HG03025 (cell line): ENCODE measurements at regions not wholly inside any gene's neighbourhood (a gene's known extent, or its start where the extent isn't known, plus 50 kb on each side); places are given as distances from the start of the nearest gene placed in this dataset.

Experiments used
- ATAC-seq: cut with Tn5 transposase; IDR thresholded peaks from one replicate; pipeline ENCODE4 v1.9.1; 2021; ENCODE audit warnings: mild to moderate bottlenecking, moderate library complexity; ENCODE audit not compliant: unreplicated experiment, low FRiP score

DNA sequence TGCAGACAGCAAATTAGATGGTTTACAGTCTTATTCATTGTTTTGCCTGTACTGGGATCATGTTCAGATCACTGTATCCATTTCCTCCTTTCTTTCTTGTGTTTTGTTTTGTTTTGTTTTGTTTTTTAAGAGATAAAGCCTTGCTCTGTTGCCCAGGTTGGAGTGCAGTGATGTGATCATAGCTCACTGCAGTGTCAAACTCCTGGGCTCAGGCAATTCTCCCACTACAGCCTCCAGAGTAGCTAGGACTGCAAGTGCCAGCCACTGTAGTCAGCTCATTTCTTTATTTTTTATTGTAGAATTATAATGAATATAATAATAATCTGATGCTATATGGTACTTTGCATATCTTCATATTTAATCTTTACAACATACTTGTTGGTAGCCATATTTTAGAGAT is 403.7 kb upstream of the B3GALT2 start:
- ATAC-seq = no peak

DNA sequence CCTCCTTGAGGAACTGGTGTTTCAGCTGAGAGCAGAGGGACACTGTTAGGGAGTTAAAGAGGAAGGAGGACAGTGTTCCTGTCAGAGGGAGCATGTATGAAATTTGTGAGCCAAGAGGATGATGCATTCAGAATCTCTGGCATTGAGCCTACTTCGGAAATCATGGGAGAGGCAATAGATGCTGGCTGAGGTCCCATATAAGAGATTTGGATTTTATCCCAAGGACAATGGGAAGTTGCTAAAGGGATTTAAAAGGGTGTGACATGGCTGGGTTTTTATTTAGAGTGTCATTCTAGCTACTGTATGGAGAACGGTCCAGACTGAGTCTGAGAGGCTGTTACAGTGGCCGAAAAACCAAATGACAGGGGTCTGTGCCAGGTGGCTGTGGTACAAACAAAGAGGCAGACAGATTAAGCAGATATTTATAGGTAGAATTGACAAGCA is 403.2 kb upstream of the B3GALT2 start:
- ATAC-seq = no peak

DNA sequence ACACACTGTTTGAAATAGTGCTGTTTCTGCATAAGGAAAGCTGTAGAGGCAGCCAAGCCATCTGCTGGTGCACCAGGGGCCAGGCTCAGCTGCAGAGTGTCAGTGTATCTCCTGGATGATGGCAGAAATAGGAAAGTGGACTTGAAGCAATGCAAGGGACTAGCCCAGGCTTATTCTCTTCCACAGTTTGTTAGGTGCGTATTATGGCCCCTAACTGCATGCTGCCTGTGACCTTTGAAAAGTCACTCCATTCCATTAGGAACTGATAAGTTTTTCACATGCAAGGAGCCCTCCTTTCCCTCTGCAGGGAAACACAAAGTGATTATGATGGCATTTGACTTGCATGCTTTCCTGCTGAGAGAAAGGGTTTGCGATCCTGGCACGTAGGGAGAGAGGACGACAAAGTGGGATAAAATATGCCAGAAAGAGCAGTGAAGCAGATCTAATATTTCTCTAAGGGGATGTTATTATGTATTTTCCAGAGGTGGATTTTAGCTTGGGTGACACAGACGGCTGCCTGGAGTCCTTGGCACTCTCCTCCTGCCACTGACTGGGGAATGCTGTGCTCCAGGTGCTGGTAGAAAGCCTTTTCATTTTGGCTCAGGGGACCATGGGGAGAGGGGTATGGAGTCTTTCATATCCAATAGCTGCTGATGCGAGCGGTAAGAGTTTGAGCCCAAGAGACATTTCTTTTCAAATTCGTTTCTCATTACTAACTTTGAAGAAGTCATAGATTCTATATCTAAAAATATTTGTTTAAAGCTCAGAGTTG is 402.1 kb upstream of the B3GALT2 start:
- ATAC-seq = no peak

DNA sequence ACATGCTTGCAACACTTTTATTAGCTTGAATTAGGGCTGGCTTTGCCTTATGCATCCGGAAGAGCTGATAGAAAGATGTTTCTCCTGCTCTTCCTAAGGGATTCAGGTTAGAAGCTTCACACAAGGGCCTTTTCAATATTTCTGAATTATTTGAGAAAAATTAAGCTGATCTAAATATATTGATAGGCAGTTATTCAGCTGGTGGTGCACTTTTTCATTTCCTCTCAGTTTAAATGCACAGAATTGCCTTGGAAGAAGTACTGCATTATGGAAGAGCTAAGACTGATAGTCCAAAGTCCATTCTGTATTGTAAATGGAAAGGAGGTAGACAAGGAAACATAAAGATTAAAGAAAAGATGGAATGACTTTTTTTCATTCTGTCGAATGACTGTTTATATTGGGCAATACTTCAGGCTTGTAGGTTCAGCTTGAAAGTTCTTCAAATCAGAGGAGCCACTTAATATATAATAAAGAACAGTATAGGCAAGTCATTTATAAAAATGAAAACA is 398.4 kb upstream of the B3GALT2 start:
- no peak for ATAC-seq

DNA sequence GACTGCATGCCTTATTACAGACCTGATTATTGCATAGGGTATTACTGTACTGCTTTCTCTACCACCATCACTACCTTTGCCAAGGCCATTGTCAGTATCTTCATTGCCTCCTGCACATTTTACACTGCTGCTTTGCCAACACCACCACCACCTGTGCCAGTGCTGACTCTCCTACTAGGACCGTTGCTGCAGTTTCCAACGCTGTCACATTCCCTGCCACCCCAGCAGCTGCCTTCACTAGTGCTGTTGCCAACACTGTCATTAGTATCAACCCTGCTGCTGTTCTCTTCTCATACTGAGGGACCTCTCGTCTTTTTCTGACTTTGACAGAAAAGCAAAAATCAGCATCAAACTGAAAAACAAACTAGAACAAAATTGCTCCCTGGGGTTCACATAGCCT is 394.9 kb upstream of the B3GALT2 start:
- no peak for ATAC-seq

DNA sequence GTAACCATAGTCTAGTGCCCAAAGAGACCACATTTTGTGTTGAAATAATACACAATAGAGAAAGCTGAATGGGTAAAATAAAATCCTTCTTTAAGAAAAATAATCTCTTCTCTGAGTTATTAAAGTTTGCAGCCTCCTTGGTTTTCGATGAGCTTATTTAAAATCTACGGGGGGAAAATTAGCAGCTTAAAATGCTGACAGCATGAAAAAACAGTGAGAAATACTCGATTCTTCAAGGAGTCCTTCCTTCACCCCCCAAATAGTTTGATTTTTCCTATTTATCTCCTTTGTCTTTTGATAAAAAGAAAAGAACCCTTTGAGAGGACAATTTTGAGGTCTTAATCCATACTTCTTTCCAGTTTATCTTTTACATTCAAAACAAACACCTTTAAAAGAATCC is 394.0 kb upstream of the B3GALT2 start:
- ATAC-seq = no peak

DNA sequence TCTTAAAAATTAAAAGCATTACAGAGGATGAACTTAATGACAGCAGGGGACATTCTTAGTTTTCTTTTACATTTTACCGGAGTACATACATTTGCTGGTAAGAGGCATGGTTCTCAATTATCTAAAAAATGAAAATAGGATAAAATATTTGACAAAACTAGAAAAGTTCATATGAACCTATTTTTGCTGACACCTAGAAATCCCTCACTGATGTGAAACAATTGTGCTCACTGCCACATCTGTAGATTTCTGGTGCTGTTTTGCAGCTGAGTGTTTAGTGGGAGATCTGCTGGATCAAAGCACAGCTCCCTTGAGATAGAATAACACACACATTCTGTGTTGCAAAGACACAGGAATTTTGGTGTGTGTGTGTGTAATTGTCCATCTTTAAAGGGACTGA is 392.9 kb upstream of the B3GALT2 start:
- no peak for ATAC-seq

DNA sequence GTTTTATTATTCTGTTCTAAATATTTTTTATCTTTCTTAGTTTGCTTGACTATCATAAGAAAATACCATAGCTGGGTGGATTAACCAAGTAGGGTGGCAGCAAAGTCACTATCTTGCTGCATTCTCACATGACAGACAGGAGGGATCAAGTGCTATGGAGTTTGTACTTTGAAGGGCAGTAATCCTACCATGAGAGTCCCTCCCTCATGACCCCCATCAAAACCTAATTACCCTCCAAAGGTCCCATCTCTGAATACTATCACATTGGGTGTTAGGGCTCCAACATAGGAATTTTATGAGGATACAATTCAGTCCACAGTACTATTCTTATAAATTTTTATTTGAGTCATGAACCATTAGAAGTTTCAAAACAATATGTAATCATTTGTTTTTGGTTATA is 388.5 kb upstream of the B3GALT2 start:
- ATAC-seq = no peak

DNA sequence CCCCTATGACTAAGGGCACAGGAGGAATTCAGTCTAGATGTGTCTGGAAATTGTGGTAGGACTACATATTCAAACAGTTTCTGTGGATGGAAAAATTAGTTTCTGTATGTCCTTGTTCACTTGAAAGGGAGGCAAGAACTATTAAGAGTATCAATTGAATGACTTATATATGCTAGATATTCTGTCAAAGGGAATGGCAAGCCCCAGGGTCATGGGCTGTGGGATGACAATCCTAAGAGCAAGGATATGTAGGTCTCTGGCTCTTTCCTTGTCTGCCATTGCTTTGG is 383.5 kb upstream of the B3GALT2 start:
- ATAC-seq = no peak

DNA sequence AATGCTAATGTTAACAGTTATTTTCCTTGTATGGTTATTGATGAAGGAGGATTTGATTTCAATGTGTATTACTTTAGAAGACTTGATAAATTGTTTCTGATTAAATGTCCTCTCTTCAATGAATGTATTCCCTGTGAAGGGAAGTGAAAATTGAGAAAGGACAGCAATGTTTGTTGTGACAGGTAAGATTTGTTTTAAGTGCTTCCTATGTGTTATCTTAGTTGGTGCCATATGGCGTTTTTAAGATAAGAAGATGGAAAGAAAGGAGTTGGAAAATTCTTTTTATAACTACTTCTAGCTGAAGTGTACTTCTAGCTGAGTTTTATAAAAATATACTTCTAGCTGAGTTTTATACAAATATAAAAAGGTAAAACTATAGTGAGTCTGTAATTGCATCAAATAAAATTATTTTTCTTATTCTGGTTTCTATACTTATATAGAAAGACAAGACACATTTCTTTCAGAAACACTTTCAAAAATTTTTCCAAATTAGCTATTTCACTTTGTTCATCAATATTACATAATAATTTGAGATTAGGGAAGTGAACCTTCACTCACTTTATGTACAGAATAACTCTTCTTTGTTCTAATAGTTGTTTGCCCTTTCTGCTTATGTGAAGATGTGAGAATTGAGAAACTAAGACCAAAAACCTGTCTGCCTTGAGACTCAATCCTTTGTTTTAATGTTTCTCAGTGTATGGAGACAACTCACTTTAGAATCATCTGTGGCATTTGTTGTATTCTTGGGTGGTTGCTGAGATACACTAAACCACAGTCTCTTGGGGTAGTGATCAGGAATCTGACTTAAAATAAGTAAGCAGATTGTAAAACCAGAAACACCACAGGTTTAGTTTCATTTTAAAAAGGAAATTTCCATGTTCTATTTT is 382.9 kb upstream of the B3GALT2 start:
- ATAC-seq = no peak

DNA sequence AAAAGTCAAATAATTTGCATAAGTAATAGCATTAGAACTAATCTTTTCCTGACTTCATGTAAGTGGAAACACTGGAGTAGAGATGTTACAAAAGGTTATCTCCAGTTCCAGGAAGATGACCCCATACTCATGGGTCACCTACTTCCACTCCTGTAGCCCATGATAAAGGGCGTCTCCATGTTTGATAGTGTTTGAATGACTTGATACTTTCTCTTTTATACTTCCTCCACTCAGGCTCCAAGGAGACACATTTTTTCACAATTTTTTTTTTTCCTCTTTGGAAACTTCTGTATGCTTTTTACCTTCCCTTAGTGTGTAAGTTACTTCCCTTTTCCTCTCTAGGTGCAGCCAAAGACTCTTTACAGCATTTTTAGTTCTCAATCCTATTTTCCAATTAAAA is 382.1 kb upstream of the B3GALT2 start:
- ATAC-seq = no peak

DNA sequence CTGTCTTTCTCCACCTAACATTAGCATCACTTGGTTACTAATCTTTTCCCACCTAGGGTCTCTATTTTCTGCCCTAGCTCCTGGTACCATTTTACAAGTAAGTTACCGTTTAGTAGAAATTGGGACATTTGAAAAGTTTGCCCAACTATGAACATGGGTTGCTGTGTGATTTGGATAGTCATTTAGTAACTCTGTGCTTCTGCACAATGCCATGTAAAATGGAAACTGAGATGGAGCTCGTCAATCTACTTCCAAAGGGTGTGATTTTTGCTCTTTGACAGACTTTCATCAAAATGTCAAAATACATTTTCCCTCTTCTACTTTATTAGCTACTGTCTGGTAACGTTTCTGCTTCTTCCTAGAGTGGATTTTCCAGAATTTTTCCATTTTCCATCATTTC is 381.5 kb upstream of the B3GALT2 start:
- ATAC-seq = no peak

DNA sequence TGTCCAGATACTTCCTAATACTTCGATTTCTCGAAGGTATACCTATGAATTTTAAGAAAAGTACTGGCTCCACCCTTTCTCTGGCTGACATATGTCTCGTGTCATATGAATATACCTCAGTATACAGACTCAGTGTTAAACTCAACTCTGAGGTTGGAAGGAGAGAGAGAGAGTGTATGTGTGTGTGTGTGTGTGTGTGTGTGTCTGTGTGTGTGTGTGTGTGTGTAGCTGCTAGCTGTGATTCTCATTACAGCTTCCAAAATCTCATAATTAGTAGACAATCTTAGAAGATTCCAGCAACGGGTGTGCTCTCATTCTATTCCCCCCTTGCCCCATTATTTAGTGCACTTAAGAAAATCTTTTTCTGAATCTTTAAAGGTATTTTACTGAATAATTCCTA is 380.3 kb upstream of the B3GALT2 start:
- ATAC-seq = no peak

DNA sequence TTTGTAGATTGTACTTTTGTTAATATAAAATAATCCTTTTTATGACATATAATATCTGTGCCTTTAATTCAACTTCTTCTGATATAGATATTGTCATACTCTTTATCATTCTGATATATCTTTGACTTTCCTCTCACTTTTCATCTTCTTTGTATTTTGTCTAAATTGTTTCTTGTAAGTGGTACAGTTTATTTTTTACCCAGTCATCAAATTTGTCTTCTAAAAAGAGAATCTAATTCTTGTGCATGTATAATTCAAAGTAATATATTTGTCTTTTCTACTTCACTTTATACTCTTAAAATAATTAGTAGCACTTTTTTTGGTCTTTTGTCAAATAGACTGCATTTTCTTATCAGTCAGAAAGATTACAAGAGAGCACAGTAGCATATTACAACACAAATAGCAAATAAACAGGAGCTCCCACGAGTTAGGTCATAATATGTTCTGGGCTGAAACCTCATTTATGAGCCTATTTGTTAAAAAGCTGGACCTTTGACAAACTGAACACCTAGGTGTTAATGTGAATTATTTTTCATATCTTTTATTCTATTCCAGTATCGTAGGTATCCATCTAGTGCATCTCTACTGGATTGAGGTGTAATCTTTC is 379.7 kb upstream of the B3GALT2 start:
- ATAC-seq = no peak

DNA sequence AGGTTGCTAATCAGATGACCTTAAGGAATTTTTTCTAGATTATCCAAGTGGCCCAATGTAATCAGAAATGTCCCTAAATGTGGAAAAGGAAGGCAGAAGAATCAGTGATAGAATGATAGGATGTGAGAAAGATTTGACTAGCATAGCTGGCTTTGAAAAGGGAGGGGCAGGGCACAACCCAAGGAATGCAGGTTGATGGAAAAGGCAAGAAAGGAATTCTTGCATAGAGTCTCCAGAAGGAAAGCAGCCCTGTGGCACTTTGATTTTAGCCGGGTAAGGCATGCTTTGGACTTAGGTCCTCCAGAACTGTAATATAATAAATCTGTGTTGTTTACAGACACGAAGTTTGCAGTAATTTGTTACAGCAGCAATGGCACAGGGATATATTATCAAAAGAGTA is 375.7 kb upstream of the B3GALT2 start:
- ATAC-seq = no peak

DNA sequence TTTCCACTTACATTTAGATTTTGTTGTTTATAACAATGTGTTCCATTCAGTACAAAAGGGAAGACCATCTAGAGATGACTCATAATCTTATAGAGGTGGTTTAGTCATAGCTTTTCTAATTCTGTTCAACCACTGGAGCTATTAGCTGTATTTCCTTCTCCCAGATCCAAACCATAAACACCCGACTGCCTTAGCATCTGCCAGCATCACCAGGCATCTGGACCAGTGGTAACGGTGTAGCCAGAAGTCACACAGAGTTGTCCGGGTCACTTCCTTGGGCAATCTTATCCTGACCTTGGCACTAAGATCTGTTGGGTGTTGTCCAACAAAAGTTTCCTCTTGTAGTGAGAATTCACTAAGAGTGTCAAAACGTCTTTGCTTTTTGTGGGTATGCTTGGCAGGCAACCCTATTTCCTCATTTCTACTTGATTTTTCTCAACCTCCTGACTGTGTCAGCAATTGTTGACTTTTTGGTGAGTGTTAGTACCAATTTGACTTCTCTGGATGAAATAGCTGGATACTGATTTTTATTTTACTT is 372.1 kb upstream of the B3GALT2 start:
- ATAC-seq = no peak

DNA sequence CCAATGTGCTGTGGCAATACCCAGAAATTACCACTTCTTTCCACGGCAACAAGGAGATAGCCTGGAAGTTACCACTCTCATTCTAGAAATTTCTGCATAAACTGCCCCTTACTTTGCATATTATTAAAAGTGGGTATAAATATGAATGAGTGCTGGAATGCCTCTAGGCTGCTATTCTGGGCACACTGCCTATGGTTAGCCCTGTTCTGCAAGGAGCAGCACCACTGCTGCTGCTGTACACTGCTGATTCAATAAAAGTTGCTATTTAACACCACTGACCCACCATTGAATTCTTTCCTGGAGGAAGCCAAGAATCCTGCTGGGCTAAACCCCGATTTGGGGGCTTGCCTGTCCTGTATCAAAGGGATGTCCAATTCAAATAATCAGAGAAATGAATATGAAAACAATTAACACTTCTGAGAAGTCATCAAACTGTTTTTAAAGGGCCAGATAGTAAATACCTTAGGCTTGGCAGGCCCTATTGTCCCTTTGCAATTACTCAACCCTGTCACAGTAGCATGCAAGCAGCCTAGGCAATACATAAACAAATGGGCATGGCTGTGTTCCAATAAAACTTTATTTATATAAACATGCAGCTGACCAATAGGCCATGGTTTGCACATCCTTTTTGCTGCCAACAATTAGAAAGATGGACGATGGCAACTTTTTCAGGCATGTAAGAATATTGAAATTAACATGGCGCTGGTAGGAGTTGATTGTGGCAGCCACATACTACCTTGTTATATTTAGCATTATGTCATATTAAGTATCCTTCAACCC is 369.4 kb upstream of the B3GALT2 start:
- ATAC-seq = no peak

DNA sequence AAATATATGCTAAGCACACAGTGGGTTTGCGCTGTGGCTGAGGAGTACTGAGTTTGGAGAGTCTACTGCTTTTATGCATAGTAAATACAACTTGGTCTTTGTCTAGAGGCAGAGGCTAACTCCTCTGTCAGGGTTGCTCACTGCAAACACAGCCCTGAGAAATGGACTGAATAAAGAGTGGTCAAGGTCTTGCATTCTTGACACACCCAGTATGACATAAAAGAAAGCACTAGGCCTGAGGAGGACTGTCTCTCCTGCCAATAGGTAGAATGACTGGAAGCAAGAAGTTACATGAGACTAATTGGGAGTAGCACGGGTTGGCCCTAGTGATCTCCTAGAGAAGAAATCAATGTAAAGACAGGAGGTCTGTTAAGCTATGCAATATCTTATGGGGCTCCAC is 367.2 kb upstream of the B3GALT2 start:
- no peak for ATAC-seq

DNA sequence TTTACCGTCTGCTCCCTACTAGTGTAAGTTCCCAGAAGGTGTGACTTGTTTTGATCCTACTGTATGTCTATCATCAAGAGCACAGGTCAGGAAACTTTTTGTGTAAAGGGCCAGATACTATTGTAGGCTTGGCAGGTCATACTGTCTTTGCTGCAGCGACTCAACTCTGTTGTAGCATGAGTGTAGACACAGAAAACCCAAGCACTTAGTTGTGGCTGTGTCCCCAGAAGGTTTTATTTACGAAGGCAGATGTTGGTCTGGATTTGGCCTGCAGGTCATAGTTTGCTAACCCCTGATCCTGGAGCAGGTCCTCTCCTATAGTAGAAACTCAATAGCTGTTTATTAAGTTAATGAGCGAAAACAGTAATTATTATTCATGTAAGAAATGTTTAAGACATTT is 365.9 kb upstream of the B3GALT2 start:
- ATAC-seq = no peak

DNA sequence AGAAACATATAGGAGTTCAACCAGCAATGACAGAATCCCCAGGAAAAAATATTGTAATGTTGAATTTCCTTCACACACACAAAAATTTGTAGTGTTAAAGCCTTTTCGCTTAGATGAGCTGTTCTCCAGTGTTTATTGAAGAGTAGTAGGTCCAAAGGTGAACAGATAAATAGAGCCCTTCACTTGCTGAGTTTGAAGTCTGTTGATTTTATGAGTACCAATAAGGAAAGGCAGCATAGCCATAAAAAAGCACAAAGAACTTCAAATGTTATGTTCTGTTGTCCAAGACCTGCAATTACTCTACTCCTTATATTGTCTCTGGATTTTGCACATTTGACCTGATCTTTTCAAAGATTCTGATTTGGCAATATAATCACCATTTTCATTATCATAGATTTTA is 362.7 kb upstream of the B3GALT2 start:
- no peak for ATAC-seq
